HepG2 (cell line): ENCODE measurements at regions not wholly inside any gene's neighbourhood (a gene's known extent, or its start where the extent isn't known, plus 50 kb on each side); places are given as distances from the start of the nearest gene placed in this dataset.

Experiments
- ARNT2 ChIP-seq: sonication (generic); formaldehyde crosslinking; IDR thresholded peaks from 2 replicates; pipeline ENCODE4 v1.8.0; 2022; ENCODE audit warnings: mild to moderate bottlenecking, low read depth, missing genetic modification reagents, moderate library complexity
- ASH2L ChIP-seq: fragments of 300-600, 200-600 bp; sonication (generic); IDR thresholded peaks from 2 replicates; pipeline ENCODE4 v1.7.0; 2017; ENCODE audit warnings: low read depth, mild to moderate bottlenecking, moderate library complexity, mixed read lengths, low read length; ENCODE audit not compliant: insufficient read length
- CC2D1A ChIP-seq: sonication (generic); formaldehyde crosslinking; IDR thresholded peaks from 2 replicates; pipeline ENCODE4 v1.8.1; 2023; ENCODE audit warnings: mild to moderate bottlenecking, missing genetic modification reagents
- CEBPB ChIP-seq: IDR thresholded peaks from 2 replicates; pipeline ENCODE4 v1.6.1; 2011; ENCODE audit warnings: low read depth, low read length, improper control_type of control experiment, borderline replicate concordance
- CREB1 ChIP-seq, 2 experiments: fragments of 450-650 bp in 1 of 2; IDR thresholded peaks; 2 replicates each; pipeline ENCODE4 v1.6.1; 2016 to 2017; ENCODE audit warnings: control low read depth in 1 of 2, mild to moderate bottlenecking in 1 of 2, missing compliant biosample characterization in 1 of 2, missing genetic modification characterization in 1 of 2
- FOXA3 ChIP-seq: IDR thresholded peaks from 2 replicates; pipeline ENCODE4 v1.6.1; 2016; ENCODE audit warnings: missing genetic modification reagents, missing compliant biosample characterization
- GTF2F1 ChIP-seq: fragments of 150-350 bp; IDR thresholded peaks from 2 replicates; pipeline ENCODE4 v1.6.1; 2014; ENCODE audit warnings: low read length
- HDAC1 ChIP-seq: sonication (generic); formaldehyde crosslinking; IDR thresholded peaks from 2 replicates; pipeline ENCODE4 v1.5.1; 2020; ENCODE audit warnings: mild to moderate bottlenecking, missing genetic modification reagents
- HNF1B ChIP-seq: sonication (generic); formaldehyde crosslinking; IDR thresholded peaks from 2 replicates; pipeline ENCODE4 v1.5.1; 2020; ENCODE audit warnings: mild to moderate bottlenecking, moderate library complexity, missing genetic modification reagents
- HNF4G ChIP-seq, 2 experiments: sonication (generic) in 1 of 2; formaldehyde crosslinking in 1 of 2; IDR thresholded peaks; 2 replicates each; pipeline versions ENCODE4 v1.4.0 to v1.6.1; 2011 to 2020; ENCODE audit warnings: borderline replicate concordance in 2 of 2, low read depth in 2 of 2, mild to moderate bottlenecking in 2 of 2, low read length in 1 of 2, missing genetic modification reagents in 1 of 2, moderate library complexity in 1 of 2
- IKZF1 ChIP-seq: fragments of 450-650 bp; IDR thresholded peaks from 2 replicates; pipeline ENCODE4 v1.7.1; 2016
- JUN ChIP-seq: sonication (generic); formaldehyde crosslinking; IDR thresholded peaks from 2 replicates; pipeline ENCODE4 v1.4.0; 2020; ENCODE audit warnings: mild to moderate bottlenecking, missing genetic modification reagents
- KLF12 ChIP-seq: sonication (generic); formaldehyde crosslinking; IDR thresholded peaks from 2 replicates; pipeline ENCODE4 v1.4.0; 2020; ENCODE audit warnings: missing genetic modification reagents, borderline replicate concordance
- NCOA2 ChIP-seq: sonication (generic); formaldehyde crosslinking; IDR thresholded peaks from 2 replicates; pipeline ENCODE4 v1.8.0; 2022; ENCODE audit warnings: inconsistent platforms
- ONECUT2 ChIP-seq: sonication (generic); formaldehyde crosslinking; IDR thresholded peaks from 2 replicates; pipeline ENCODE4 v1.4.0; 2020; ENCODE audit warnings: missing genetic modification reagents
- SALL1 ChIP-seq: sonication (generic); formaldehyde crosslinking; IDR thresholded peaks from 2 replicates; pipeline ENCODE4 v1.8.0; 2022; ENCODE audit warnings: mild to moderate bottlenecking, missing genetic modification reagents
- SCMH1 ChIP-seq: sonication (generic); formaldehyde crosslinking; IDR thresholded peaks from 2 replicates; pipeline ENCODE4 v1.9.0; 2021; ENCODE audit warnings: missing genetic modification reagents, mild to moderate bottlenecking, borderline replicate concordance
- ZBTB7B ChIP-seq: sonication (generic); formaldehyde crosslinking; IDR thresholded peaks from 2 replicates; pipeline ENCODE4 v1.4.0; 2020; ENCODE audit warnings: missing genetic modification reagents
- ZHX2 ChIP-seq, 2 experiments: sonication (generic) in 1 of 2; formaldehyde crosslinking in 1 of 2; IDR thresholded peaks; 2 replicates each; pipeline versions ENCODE4 v1.6.1 to v1.9.0; 2014 to 2022; ENCODE audit warnings: antibody characterized with exemption in 1 of 2, borderline replicate concordance in 1 of 2, inconsistent platforms in 1 of 2, low read depth in 1 of 2, missing genetic modification reagents in 1 of 2
- ZNF510 ChIP-seq: sonication (generic); formaldehyde crosslinking; IDR thresholded peaks from 2 replicates; pipeline ENCODE4 v1.4.0; 2020; ENCODE audit warnings: low read depth, mild to moderate bottlenecking, missing genetic modification reagents
- ZNF556 ChIP-seq: sonication (generic); formaldehyde crosslinking; IDR thresholded peaks from 2 replicates; pipeline ENCODE4 v1.4.0; 2020; ENCODE audit warnings: mild to moderate bottlenecking, missing genetic modification reagents, borderline replicate concordance
- TF ChIP-seq, protein P1 (sequence below): sonication (generic); formaldehyde crosslinking; conservative IDR thresholded peaks from 2 replicates; pipeline ENCODE4 v1.4.0; 2020; ENCODE audit warnings: missing genetic modification reagents

- no peak for TF ChIP-seq ASH2L
- TF ChIP-seq JUN (CRISPR knock-in tag): 0 out of 2 replicates have a peak, but pooled peaks have one; percentile 29
- TF ChIP-seq SCMH1 (CRISPR knock-in tag): no peak
- TF ChIP-seq ZNF510: no peak
- TF ChIP-seq ZBTB7B (CRISPR knock-in tag): no peak
- no peak for TF ChIP-seq CEBPB
- no peak for TF ChIP-seq HNF4G (IDR thresholded peaks at IDR 0.05; ENCODE audit: borderline replicate concordance, low read depth, low read length)
- TF ChIP-seq HNF4G (CRISPR knock-in tag; IDR thresholded peaks at IDR 0.05; ENCODE audit: borderline replicate concordance, low read depth): no peak
- TF ChIP-seq IKZF1: no peak
- no peak for TF ChIP-seq GTF2F1
- no peak for TF ChIP-seq ARNT2 (CRISPR knock-in tag)
- TF ChIP-seq CREB1 (IDR thresholded peaks at IDR 0.05): no peak
- peak; percentile 46; the same call in 1 of the 2 replicates for TF ChIP-seq CREB1 (CRISPR knock-in tag; IDR thresholded peaks at IDR 0.05)
- TF ChIP-seq HDAC1 (CRISPR knock-in tag): peak; percentile 47
- no peak for TF ChIP-seq HNF1B (CRISPR knock-in tag)
- no peak for TF ChIP-seq ZHX2 (IDR thresholded peaks at IDR 0.05; ENCODE audit: low read depth)
- no peak for TF ChIP-seq ZHX2 (CRISPR knock-in tag; IDR thresholded peaks at IDR 0.05; ENCODE audit: borderline replicate concordance)
- peak; percentile 95 for TF ChIP-seq ONECUT2 (CRISPR knock-in tag)
- TF ChIP-seq SALL1 (CRISPR knock-in tag): peak; percentile 41; the same call in 1 of the 2 replicates
- TF ChIP-seq CC2D1A: no peak
- TF ChIP-seq NCOA2 (CRISPR knock-in tag): peak; percentile 70
- TF ChIP-seq ZNF556: no peak; the same call in 1 of the 2 replicates
- TF ChIP-seq, protein P1, sequence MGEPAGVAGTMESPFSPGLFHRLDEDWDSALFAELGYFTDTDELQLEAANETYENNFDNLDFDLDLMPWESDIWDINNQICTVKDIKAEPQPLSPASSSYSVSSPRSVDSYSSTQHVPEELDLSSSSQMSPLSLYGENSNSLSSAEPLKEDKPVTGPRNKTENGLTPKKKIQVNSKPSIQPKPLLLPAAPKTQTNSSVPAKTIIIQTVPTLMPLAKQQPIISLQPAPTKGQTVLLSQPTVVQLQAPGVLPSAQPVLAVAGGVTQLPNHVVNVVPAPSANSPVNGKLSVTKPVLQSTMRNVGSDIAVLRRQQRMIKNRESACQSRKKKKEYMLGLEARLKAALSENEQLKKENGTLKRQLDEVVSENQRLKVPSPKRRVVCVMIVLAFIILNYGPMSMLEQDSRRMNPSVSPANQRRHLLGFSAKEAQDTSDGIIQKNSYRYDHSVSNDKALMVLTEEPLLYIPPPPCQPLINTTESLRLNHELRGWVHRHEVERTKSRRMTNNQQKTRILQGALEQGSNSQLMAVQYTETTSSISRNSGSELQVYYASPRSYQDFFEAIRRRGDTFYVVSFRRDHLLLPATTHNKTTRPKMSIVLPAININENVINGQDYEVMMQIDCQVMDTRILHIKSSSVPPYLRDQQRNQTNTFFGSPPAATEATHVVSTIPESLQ (CRISPR knock-in tag): no peak
- TF ChIP-seq FOXA3 (CRISPR knock-in tag): peak; percentile 60
- no peak for TF ChIP-seq KLF12 (CRISPR knock-in tag)
Measured at GRCh38 chr15:24901409-24901808, 53.4 kb upstream of the SNRPN start (continued).
